Neural crest cell (in vitro differentiated cells): ENCODE measurements at regions not wholly inside any gene's neighbourhood (a gene's known extent, or its start where the extent isn't known, plus 50 kb on each side); places are given as distances from the start of the nearest gene placed in this dataset.

Experiments
- DNase-seq: peaks from one replicate; pipeline ENCODE4 v3.0.0; 2021; ENCODE audit warnings: low read depth, mixed read lengths, low spot score
- H3K27ac Mint-ChIP-seq: one replicate; pipeline ENCODE4 v1.8.0; 2021; ENCODE audit warnings: mild to moderate bottlenecking, mixed read lengths; ENCODE audit not compliant: unreplicated experiment
- H3K27me3 Mint-ChIP-seq: 2 replicates; pipeline ENCODE4 v1.8.0; 2021; ENCODE audit warnings: low read depth, mild to moderate bottlenecking, mixed read lengths
- H3K36me3 Mint-ChIP-seq: 2 replicates; pipeline ENCODE4 v1.8.0; 2021; ENCODE audit warnings: low read depth, mild to moderate bottlenecking, mixed read lengths
- H3K4me1 Mint-ChIP-seq: 2 replicates; pipeline ENCODE4 v1.8.0; 2021; ENCODE audit warnings: mixed read lengths
- H3K4me3 Mint-ChIP-seq: one replicate; pipeline ENCODE4 v1.8.0; 2021; ENCODE audit warnings: mild to moderate bottlenecking, mixed read lengths
- H3K9me3 Mint-ChIP-seq: 2 replicates; pipeline ENCODE4 v1.8.0; 2021; ENCODE audit warnings: mixed read lengths
- TF ChIP-seq, protein P1 (sequence below): fragments of 200-600 bp; sonication (generic); conservative IDR thresholded peaks from 2 replicates; pipeline ENCODE4 v1.5.0; 2021; ENCODE audit warnings: antibody characterized with exemption, mild to moderate bottlenecking

GRCh38 chr2:235343156-235343774 lies 150.6 kb upstream of the AGAP1 start:
- H3K4me1 Mint-ChIP-seq: peaks cover 4% of the 10 kb centered on the region
- H3K27ac Mint-ChIP-seq: no peak overlapping the region
- H3K36me3 Mint-ChIP-seq: no peaks in the 10 kb centered on the region
- DNase-seq: no peak
- TF ChIP-seq, protein P1, sequence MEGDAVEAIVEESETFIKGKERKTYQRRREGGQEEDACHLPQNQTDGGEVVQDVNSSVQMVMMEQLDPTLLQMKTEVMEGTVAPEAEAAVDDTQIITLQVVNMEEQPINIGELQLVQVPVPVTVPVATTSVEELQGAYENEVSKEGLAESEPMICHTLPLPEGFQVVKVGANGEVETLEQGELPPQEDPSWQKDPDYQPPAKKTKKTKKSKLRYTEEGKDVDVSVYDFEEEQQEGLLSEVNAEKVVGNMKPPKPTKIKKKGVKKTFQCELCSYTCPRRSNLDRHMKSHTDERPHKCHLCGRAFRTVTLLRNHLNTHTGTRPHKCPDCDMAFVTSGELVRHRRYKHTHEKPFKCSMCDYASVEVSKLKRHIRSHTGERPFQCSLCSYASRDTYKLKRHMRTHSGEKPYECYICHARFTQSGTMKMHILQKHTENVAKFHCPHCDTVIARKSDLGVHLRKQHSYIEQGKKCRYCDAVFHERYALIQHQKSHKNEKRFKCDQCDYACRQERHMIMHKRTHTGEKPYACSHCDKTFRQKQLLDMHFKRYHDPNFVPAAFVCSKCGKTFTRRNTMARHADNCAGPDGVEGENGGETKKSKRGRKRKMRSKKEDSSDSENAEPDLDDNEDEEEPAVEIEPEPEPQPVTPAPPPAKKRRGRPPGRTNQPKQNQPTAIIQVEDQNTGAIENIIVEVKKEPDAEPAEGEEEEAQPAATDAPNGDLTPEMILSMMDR: no peak
- peaks cover 6% of the 10 kb centered on the region for H3K9me3 Mint-ChIP-seq
- no peaks in the 10 kb centered on the region for H3K27me3 Mint-ChIP-seq
- H3K4me3 Mint-ChIP-seq: no peak overlapping the region

DNA sequence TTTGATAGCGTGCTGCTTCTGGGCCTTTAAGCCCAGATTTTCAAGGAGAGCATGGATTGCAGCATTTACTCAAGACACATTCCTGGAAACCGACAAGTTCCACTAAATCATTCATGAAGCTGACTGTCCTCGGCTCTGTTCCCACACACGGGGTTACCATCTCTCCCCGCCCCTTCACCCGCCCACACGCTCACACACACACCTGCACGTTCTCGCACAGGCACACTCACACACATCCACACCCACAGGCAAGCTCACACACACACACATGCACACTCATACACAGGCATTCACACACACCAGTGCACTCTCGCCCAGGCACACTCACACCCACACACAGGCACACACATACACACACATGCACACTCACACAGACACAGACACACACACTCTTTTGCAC lies 150.0 kb upstream of the AGAP1 start:
- Mint-ChIP-seq H3K4me3 (no peak overlapping the region), H3K27me3 (no peaks in the 10 kb centered on the region), H3K4me1 (peaks cover 4% of the 10 kb centered on the region), H3K27ac (no peak overlapping the region), H3K9me3 (peaks cover 4% of the 10 kb centered on the region), H3K36me3 (no peaks in the 10 kb centered on the region)
- DNase-seq: no peak
- TF ChIP-seq, protein P1: no peak

- Mint-ChIP-seq H3K9me3 (peaks cover 4% of the 10 kb centered on the region), H3K36me3 (no peaks in the 10 kb centered on the region), H3K27me3 (no peaks in the 10 kb centered on the region), H3K4me3 (no peak overlapping the region), H3K27ac (no peak overlapping the region), H3K4me1 (peaks cover 4% of the 10 kb centered on the region)
- no peak for DNase-seq
- TF ChIP-seq, protein P1: no peak
Measured at GRCh38 chr2:235345745-235346144, 148.1 kb upstream of the AGAP1 start.

- peaks cover 4% of the 10 kb centered on the region for H3K9me3 Mint-ChIP-seq
- H3K36me3 Mint-ChIP-seq: no peaks in the 10 kb centered on the region
- peaks cover 4% of the 10 kb centered on the region for H3K4me1 Mint-ChIP-seq
- H3K4me3 Mint-ChIP-seq: no peak overlapping the region
- TF ChIP-seq, protein P1: no peak
- no peaks in the 10 kb centered on the region for H3K27me3 Mint-ChIP-seq
- no peak for DNase-seq
- no peak overlapping the region for H3K27ac Mint-ChIP-seq
Measured at GRCh38 chr2:235347691-235348090, 146.2 kb upstream of the AGAP1 start.

DNA sequence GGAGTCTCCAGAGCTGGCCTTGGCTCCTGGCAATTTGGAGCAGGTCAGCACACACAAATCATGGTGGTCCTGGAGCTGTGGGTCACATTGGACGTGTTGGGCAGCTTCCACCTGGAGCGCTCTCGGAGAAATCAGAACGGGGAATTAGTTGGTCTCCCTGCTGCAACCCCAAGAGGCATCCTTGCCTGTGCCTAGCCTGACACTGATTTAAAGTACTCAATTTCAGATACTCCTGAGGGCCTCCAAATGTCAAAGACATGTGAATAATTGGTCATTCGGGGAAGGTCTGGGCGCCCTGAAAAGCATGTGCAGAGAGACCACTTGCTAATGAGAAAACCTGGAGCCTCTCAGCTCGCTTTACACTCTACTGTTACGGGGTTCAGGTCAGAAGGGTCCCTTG lies 145.5 kb upstream of the AGAP1 start:
- no peak for DNase-seq
- Mint-ChIP-seq H3K4me3 (no peak overlapping the region), H3K36me3 (no peaks in the 10 kb centered on the region), H3K27me3 (no peaks in the 10 kb centered on the region), H3K4me1 (peaks cover 4% of the 10 kb centered on the region), H3K27ac (no peak overlapping the region), H3K9me3 (peaks cover 4% of the 10 kb centered on the region)
- TF ChIP-seq, protein P1: no peak

- Mint-ChIP-seq H3K4me1 (peaks cover 4% of the 10 kb centered on the region), H3K27ac (no peak overlapping the region), H3K36me3 (no peaks in the 10 kb centered on the region), H3K9me3 (peaks cover 4% of the 10 kb centered on the region), H3K4me3 (no peak overlapping the region), H3K27me3 (no peaks in the 10 kb centered on the region)
- TF ChIP-seq, protein P1: no peak
- DNase-seq: no peak
Measured at GRCh38 chr2:235350234-235350633, 143.6 kb upstream of the AGAP1 start.
